Activated CD4-positive, CD25-positive, alpha-beta regulatory T cell treated with anti-CD3 and anti-CD28 coated beads, Interleukin-2, amount 50 U/mL, for 24 hours (primary cell): ENCODE measurements at regions not wholly inside any gene's neighbourhood (a gene's known extent, or its start where the extent isn't known, plus 50 kb on each side); places are given as distances from the start of the nearest gene placed in this dataset.

Experiments
- ATAC-seq, 2 donors: fragments of 150-1000 bp; cut with Tn5 transposase; one replicate each; pipeline ENCODE4 v1.10.0; 2021; ENCODE audit warnings: mild to moderate bottlenecking in 1 of 2, moderate library complexity in 1 of 2

- ATAC-seq, result no peak
These were observed 49.7 kb upstream of the ARHGAP5 start for GRCh38 chr14:32027255-32027939.
